HG02884 (cell line): ENCODE measurements at regions not wholly inside any gene's neighbourhood (a gene's known extent, or its start where the extent isn't known, plus 50 kb on each side); places are given as distances from the start of the nearest gene placed in this dataset.

Experiments
- ATAC-seq: cut with Tn5 transposase; IDR thresholded peaks from one replicate; pipeline ENCODE4 v1.9.1; 2021; ENCODE audit warnings: mild to moderate bottlenecking, moderate library complexity; ENCODE audit not compliant: unreplicated experiment

- no peak for ATAC-seq
These were observed 67.5 kb downstream of the ATP6V1G3 start for GRCh38 chr1:198472997-198473396.

GRCh38 chr1:198472119-198472518 lies 68.4 kb downstream of the ATP6V1G3 start:
- no peak for ATAC-seq

- no peak for ATAC-seq
These were observed 72.6 kb downstream of the ATP6V1G3 start for GRCh38 chr1:198467907-198468306.

- no peak for ATAC-seq
These were observed 73.1 kb downstream of the ATP6V1G3 start for GRCh38 chr1:198467342-198467741.

GRCh38 chr1:198465201-198466144 lies 75.0 kb downstream of the ATP6V1G3 start:
- ATAC-seq: peak; percentile 87

- no peak for ATAC-seq
These were observed 76.8 kb downstream of the ATP6V1G3 start for GRCh38 chr1:198463709-198464108.

- ATAC-seq: no peak
These were observed 78.0 kb downstream of the ATP6V1G3 start for GRCh38 chr1:198462365-198463019.

- ATAC-seq: no peak
These were observed 84.5 kb downstream of the ATP6V1G3 start for GRCh38 chr1:198455966-198456365.

GRCh38 chr1:198449727-198450433 lies 90.6 kb downstream of the ATP6V1G3 start:
- ATAC-seq: no peak

- no peak for ATAC-seq
These were observed 91.2 kb downstream of the ATP6V1G3 start for GRCh38 chr1:198449261-198449660.

- ATAC-seq: no peak
These were observed 93.0 kb downstream of the ATP6V1G3 start for GRCh38 chr1:198447468-198447867.

GRCh38 chr1:198445872-198446271 lies 94.6 kb downstream of the ATP6V1G3 start:
- ATAC-seq: no peak

GRCh38 chr1:198444792-198445191 lies 95.7 kb downstream of the ATP6V1G3 start:
- no peak for ATAC-seq

- no peak for ATAC-seq
These were observed 96.9 kb downstream of the ATP6V1G3 start for GRCh38 chr1:198443365-198444233.

- ATAC-seq: no peak
These were observed 99.6 kb downstream of the ATP6V1G3 start for GRCh38 chr1:198440842-198441241.

GRCh38 chr1:198437332-198437731 lies 103.1 kb downstream of the ATP6V1G3 start:
- ATAC-seq: no peak

- no peak for ATAC-seq
These were observed 104.2 kb downstream of the ATP6V1G3 start for GRCh38 chr1:198436276-198436675.

GRCh38 chr1:198435056-198435455 lies 105.4 kb downstream of the ATP6V1G3 start:
- ATAC-seq: no peak

GRCh38 chr1:198424441-198424840 lies 116.0 kb downstream of the ATP6V1G3 start:
- ATAC-seq: no peak

GRCh38 chr1:198423673-198424072 lies 116.8 kb downstream of the ATP6V1G3 start:
- ATAC-seq: no peak
